T follicular helper cell (primary cell): ENCODE measurements at regions not wholly inside any gene's neighbourhood (a gene's known extent, or its start where the extent isn't known, plus 50 kb on each side); places are given as distances from the start of the nearest gene placed in this dataset.

Source experiments
- DNase-seq: peaks from one replicate; pipeline ENCODE4 v3.0.0-alpha.2; 2020; ENCODE audit warnings: low read depth

DNA sequence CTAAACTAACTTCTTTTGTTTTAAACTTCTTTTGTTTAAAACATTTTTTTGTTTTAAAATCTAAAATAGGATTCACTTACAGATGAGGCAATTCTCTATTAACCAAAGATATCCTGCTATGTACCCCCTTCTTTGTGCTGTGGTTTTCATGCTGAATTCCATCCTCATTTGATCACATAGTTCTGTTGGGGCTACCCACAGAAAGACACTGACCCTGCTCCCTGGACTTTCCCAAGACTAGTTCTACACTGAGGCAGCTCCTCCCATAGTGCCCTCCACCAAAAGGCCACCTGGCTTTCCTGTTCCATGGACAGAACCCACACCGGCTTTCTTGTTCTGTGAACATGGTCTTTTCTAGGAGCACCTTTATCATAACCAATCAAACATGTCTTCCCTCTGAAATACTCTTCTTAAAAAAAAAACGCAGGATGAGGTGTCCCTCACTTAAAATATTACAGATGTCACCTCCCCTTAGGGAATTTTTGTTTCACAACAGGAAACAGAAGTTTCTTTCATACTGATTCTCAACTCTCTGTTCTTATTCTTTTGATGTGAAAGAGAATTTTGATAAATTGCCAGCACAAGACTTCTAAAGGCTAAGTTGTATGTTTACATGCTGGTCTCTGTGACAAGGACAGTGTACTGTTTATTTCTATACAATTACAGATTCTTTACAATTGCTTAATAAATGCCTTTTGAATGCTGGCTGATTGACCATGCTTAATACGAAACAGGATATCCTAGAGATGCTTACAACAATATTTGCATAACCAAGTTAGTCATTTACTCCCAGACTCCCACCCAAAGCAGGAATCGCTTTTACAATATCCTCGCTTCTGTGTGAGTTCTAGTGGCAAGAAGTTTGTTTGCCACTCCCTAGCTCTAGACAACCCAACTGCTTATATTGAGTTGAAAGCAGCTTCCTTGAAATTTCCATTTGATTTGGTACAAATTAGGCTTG lies 300.4 kb downstream of the DTWD2 start:
- no peak for DNase-seq

DNA sequence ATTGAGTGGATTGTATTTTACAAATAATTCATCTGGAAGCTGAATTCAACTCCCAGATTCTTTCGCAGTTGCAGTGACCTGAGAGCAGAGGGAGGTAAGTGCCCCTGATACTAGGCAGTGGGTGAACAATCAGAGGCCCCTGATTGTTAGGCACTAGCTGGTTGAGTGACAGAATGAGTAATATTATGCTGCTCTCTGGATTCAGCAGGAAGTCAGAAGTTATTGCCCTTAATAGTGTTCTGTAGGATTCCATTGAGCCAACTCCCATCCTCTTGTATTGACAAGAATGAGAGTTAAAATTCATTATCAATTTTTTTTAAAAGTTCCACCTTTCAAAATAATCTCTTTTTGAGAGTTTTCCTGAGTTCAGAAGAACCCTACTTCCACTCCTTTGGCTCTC lies 301.2 kb downstream of the DTWD2 start:
- DNase-seq, result no peak

DNA sequence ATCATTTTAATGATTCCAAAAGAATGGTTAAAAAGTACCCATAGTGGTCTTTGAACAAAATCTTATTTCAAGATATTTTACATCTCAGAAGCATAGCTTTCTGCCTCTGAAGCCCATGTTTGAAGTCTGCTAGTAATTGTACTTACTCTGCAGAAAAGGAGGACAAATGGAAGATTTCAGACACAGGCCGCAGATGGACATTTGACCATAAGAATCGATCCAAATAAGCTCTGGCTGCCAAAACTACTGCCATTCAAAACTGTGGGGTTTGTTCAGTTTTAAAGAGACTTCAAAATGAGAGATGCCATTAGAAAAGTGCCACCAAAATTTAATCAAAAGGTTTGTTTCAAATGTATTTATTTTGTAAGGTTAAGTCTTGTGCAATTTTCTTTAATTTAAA lies 306.7 kb downstream of the DTWD2 start:
- no peak for DNase-seq

DNA sequence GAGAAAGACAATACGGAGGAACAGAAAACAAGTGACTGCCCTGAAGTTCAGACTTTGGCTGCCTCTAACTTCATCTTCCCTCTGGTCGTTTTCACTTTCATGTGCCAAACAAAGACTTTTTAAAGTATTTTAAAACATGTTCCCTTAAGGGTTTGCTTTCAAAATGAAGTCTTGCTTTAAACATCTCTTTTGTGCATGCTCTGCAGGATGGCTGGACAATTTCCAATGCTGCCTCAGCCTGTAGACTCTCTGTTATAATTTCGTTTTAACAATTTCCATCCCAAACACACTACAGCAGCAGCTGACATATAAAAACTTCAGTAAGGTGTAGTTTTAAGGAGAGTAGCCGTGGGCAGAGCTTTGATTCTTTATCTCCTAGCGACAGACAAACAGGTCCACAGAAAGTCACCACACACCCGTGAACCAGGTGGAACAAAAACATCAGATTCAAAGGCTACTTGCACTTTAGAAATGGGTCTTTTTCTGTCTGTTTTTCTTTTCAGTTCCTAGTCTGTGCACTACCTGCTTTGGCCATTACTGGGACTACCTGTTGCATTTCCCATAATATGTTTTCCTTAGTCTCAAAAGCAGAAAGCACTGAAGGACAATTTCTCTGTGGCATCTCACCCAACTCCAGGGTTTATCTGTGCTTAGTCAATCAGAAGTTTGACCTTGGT lies 308.9 kb downstream of the DTWD2 start:
- DNase-seq, result no peak

DNA sequence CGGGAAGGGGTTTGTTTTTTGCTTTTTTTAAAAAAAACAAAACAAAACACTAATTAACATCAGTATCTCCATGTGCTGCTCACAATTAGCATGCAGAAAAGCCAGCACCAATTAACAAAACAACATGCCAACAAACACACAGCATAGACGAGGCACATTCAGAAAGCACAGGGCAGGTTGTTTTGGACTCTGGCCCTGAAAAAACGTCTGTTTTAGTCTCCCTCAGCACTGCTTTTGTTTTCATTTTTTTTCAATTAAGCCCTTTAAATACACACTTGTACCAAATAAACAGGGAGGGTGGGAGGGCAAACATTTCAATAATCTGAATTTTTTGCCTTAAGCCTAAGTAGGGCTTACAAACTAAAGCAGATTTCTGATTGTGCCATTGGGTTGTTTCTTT lies 309.6 kb downstream of the DTWD2 start:
- DNase-seq, result no peak

DNA sequence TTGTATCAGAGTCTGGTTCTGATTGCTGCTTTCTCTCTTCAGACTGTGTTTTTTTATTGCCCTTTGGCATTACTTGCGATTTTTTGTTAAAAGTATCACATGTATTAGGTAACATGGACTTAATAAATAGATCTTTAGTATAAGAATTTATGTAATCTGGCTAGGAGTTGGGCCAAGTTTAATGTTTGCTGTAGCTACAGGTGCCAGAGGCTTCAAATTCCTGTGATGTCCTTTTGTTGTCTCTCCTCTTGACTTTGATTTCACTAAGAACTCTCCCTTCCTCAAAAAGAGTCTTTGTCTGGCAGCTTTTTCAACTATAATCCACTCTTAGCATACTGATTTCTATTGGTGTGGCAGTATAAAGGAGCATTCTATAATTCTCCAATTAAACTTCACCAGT lies 313.1 kb downstream of the DTWD2 start:
- DNase-seq, result no peak

DNA sequence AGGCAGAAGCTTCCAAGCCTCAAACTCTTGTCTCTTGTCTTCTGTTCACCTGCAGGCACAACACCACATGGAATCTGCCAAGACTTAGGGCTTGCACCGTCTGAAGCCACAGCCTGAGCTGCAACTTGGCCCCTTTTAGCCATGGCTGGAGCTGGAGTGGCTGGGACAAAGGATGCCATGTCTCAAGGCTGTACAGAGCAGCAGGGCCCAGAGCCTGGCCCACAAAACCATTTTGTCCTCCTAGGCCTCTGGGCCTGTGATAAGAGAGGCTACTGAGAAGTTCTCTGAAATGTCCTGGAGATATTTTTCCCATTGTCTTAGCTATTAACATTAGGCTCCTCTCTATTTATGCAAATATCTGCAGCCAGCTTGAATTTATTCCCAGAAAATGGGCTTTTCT lies 330.8 kb downstream of the DTWD2 start:
- no peak for DNase-seq

DNA sequence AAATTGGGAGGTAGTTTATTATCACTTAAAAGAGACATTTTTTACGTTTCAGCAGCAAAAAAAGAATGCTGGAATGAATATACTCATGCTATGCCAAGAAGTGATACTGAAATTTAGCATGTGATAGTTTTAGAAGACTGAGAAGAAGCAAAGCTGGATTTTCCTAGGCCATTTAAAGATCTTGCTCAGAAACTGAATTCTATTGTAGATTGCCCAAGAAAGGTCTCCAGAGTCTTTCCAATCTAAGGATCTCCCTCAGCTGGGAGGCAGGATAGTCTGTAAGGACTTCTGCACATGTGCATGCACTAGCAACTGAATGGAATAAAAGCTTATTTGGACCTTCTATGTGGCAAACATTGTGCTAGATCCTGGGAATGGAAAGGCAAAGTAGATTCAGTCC lies 334.5 kb downstream of the DTWD2 start:
- DNase-seq, result no peak

DNA sequence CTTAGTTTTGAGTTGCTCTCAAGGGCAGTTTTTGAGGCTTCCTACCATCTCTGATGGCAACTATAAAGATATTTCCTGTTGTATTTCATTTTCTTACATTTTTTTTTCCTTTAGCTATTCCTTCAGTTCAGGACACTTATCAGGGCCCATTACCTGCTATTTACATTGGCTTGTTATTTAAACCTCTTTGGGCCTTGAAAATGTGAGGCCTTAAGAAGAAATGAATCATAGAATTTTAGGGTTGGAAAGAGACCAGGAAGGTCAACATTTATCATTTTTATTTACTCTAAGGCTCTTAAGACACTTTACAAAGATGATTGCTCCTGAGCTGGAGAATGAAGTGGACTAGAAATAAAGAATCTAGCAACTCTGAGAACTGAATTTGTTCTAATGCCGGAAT lies 335.2 kb downstream of the DTWD2 start:
- no peak for DNase-seq

DNA sequence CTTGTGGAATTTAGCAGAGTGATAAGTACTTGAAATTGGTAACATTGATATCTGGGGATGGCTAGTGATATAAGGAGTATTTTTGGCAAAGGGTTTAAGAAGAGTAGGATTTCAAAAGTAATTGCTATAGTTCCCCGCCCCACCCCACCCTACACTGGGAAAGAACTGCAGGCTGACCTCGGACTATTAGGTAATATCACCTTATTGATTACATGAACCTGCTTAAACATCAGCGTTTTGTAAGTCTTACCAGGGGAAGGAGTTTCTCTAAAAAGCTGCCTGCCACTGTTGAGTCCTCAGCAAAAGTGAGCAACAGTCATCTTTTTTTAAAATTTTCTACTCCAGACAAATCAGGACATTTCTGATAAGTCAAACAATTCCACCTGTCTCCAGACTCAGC lies 337.3 kb downstream of the DTWD2 start:
- no peak for DNase-seq

DNA sequence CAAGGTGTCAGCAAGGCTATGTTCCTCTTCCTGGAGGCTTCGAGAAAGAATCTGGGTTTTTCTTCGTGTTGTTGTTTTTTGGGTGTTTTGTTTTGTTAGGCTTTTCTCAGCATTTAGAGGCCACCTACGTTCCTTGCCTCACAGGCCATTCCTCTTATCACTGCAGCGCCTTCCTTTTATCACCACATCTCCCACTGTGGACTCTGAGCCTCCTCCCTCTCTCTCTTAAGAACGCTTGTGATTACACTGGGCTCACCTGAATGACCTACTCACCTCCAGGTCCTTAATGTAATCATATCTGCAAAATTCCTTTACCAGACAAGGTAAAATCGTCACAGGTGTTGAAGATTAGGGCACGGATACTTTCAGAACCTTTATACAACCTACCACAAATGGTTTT lies 340.8 kb downstream of the DTWD2 start:
- DNase-seq, result no peak

DNA sequence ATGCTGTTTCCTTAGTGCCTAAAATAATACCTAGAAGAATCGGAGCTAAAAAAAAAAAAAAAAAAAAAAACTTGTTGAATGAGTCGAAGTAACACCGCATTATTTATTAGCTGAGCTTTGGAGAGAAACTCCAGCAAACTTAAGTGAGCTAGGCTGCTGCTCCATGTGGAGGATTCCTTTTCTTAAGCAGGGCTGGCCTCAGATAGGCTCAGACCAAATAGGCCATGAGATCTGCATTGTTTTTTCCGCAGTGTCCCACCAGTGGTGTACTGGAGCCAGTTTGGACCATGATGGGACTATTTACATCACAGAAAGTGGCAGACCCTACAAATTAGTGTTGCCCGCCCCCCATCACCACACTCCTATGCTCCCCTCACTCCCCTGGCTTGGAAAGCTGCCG lies 341.4 kb downstream of the DTWD2 start:
- DNase-seq, result no peak

DNA sequence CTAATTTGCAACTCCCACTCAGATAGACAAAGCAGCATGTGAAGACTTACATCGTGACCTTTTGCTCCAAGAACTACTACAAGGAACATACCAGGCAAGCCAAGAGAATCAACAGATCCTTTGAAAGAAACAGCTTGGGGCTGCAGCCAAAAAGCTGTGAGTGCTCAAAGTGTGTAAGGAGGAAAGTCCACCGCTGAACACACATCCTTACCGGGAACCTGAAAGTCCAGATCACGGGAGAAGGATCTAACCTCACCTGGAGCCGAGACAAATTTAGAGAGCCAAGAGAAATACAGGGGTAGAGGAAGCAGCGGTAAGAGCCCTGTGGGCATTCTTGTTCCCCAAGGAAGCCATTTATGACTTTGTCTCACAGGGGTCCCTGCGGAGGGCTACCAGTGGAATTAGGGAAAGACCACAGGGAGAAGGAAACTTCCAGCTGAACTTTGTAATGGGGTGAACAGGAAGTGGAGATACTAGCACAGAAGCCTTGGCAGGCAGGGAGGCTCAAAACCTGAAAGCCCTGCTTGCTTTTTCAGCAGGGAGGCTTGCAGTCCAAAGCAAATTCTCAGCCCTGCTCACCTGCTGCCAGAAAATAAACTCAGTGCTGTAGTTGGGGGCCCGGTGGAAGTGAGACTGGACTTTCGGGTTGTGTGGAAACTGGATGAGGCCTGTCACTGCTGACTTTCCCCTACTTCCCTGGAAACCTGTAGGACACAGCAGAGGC lies 350.2 kb downstream of the DTWD2 start:
- no peak for DNase-seq

DNA sequence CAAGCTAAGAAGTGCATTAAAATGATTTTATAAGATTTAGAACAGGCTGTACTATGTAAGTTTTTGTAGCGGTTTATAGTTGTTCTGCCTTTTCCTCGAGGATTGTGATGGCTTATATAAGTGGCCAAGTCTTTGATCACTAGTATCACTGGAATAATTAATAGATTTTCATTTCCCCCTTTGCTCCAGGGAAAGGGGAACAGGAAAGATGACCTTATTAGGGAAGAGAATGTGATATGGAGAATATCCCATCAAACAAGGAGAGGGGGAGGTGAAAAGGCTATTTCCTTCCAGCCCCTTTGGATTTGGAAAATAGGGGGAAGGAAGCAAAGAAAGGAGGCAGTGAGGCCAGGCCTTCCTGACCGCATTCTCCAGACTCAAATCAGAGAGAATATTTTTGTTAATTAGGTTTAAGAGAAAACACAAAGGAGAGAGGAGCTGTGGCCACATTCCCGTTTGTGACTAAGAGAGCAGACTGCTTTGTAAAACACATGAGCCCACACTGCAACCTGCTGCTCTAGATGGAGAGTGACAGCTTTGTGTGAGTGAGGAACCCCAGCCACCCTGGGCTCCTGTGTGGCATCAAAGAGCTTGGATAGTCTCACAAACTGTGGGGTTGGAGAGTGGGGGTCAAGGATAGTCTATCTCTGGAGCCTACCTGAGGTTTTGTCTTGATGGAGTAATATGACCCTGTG lies 359.5 kb downstream of the DTWD2 start:
- DNase-seq, result no peak

DNA sequence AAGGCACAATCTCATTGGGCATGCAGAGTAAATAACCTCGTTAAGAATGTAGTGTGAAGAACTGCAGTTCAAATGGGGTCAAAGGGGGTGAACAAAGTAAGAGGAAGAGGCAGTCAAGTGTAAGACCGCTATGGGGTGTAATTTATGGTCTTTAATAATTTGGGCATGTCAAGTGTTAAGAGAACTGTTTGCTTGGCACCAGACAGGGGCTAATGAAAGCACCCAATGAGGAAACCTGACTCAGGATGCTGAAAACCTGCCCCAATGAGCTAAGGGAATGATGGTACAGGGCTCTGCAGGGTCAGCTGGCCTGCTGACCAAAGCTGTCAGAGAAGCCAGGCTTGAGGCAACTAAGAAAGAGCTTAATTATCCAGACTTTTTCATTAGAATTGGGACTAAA lies 368.1 kb downstream of the DTWD2 start:
- DNase-seq, result no peak

DNA sequence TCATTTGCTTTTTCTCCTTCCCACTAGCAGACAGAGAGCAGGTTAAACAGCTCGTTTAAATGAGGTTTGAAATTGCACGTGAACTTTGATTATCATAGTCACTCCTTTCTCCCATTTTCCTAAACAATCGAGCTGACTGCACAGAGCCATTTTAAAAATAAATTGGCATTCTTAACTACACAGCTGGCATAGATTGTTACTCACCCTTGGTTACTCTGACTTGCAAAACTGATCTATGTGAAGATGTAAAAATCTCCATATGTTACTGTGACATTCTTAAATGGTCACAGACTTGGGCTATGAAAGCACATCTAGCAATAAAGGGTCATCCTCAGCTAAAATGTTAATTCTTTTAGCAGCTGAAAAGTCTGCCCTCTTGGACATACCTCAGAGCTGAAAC lies 368.5 kb downstream of the DTWD2 start:
- no peak for DNase-seq

DNA sequence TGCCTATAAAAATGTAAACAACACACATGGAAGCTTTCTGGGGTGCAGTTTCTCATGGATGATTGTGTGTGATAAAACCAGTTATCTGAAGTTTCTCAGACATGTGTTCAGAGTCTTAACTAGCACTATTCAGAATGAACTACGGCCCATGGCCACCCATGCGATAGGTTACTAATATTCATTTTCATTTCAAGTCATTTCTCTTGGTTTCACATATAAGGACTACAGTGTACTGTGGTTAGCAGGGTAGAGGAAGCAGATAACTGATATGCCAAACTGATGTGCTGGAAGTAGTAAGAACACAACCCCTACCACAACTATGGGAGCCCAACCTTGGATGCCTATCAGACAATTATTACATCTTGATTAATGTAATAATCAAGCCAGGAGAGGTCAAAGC lies 372.1 kb downstream of the DTWD2 start:
- no peak for DNase-seq

DNA sequence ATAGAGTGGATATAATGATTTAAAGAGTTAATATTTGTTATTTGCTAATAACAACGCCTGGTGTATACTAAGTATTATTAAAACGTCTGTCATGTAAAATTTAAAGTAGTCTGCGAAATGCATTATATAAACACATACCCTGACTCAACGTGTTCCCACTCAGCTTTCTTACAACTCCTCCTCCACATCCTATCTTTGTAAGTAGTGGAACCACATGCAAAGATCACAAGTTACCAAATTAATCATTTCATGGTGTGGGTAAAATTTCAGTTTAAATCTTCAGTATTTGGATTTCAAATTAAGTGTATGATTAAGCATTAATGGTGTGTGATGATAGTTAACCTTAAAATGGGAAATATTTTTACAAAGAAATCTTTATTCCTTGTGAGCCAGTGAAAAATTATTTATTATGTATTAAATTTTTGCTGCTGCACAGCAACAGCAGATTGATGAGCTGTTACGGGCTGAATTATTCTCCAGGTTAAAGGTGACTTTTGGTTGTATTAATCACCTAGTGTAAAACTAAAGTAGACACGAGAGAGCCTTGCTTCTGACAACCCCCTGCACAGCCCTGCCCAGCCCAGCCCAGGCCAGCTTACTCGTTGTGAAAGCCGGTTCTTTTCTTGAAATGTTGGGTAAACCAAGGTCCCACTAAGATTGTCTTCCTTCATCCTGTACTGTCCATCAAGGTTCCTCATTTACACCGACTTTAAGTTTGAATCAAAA lies 373.5 kb downstream of the DTWD2 start:
- DNase-seq, result no peak

DNA sequence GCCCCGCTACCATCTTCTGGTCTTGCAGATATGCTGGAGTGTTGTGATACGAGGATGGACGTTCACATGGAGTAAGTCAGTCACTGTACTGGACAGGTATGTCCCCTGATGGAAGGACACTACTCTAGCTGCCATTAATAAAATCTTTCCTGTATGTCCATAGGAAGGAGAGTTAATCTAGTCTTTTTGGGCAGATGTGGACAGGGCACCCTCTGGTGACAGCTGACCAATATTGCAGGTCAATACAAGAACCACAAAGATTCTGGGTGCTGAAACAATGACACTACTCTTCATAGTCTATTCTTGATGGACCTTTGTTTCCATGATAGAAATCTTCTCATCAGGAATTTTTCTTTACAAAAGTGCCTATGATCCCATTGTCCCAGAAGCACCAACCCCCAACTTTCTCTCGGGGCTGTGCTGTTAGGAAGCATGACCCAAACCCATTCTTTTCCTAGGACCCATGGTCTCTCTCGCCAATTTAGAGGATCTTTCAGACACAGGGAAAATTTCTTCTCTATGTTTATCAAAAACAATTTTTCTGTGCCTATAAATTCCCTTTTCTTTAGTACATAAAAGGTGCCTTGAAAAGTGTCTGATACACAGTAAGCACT lies 376.9 kb downstream of the DTWD2 start:
- DNase-seq, result no peak

DNA sequence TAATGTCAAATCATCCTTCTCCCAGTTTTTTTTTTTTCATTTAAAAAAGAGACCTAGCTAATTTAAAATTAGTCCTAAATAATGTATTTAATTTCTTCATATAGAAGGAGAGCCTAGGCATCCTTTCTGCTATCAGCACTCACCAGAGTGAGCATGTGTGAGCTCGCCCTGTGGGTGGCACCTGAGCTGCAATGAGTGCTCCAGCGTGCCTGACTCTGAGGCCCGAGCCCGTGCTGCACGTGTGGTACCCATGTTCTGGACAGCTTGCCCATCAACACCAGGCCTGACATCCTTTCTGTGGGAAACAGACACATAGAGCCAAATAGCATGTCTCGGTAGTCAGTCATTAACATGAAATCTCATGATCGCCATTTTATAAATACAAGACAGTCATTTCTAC lies 381.4 kb downstream of the DTWD2 start:
- DNase-seq, result no peak

DNA sequence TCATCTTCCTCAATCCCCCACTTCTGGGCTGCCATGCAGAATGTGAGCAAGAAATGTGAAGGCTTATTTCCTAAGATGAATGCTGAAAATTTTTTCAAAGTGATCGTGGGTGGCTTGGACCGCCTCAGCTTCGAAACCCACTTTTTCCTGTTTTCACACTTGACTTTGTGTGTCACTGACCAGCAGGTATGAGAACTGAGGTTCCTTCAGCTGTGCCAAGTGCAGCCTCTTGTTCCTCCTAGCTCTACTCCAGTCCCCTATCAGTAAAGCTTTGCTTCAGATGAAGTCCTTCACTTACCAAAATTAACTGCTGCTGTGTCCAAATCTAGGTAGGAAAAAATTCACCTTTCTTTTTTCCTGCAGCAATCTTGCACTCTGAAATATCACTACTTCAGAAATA lies 382.6 kb downstream of the DTWD2 start:
- no peak for DNase-seq
